Thyroid gland (tissue), 4 donors: ENCODE measurements at regions not wholly inside any gene's neighbourhood (a gene's known extent, or its start where the extent isn't known, plus 50 kb on each side); places are given as distances from the start of the nearest gene placed in this dataset.

Source experiments
- DNase-seq, 2 donors: peaks; one replicate each; pipeline ENCODE4 v3.0.0-alpha.2; 2019
- H3K27ac ChIP-seq, 3 donors: fragments of 200-600 bp; sonication (generic); 1 replicate in 2 of 3; 2 replicates in 1 of 3; pipeline ENCODE4 v1.5.1; 2016 to 2019; ENCODE audit warnings: mild to moderate bottlenecking in 1 of 3, moderate library complexity in 1 of 3
- H3K27me3 ChIP-seq: fragments of 200-600 bp; sonication (generic); one replicate; pipeline ENCODE4 v1.5.1; 2019
- H3K36me3 ChIP-seq, 2 donors: fragments of 200-600 bp; sonication (generic); one replicate each; pipeline ENCODE4 v1.5.1; 2016 to 2019
- H3K4me1 ChIP-seq, 2 donors: fragments of 200-600 bp; sonication (generic); one replicate each; pipeline ENCODE4 v1.5.1; 2017 to 2019
- H3K4me3 ChIP-seq, 3 donors: fragments of 200-600 bp; sonication (generic); replicated peaks in 1 of 3; 1 replicate in 2 of 3; 2 replicates in 1 of 3; pipeline ENCODE4 v1.5.1; 2016; ENCODE audit warnings: mild to moderate bottlenecking in 1 of 3
- H3K9me3 ChIP-seq: fragments of 200-600 bp; sonication (generic); one replicate; pipeline ENCODE4 v1.5.1; 2017
- POLR2A ChIP-seq, 2 donors: fragments of 450-650 bp; IDR thresholded peaks; one replicate each; pipeline ENCODE4 v1.6.1; 2017; ENCODE audit warnings: antibody characterized with exemption in 2 of 2, mild to moderate bottlenecking in 2 of 2, moderate library complexity in 1 of 2
- WGBS, 2 donors: methylation state at CpG; one replicate each; pipeline ENCODE4 v1.1.5; 2017; 5-methylcytosine and 5-hydroxymethylcytosine counted together
- intact Hi-C: fragments of 100-400 bp; cut with DNase I; formaldehyde crosslinking; loops from one replicate; pipeline ENCODE4 v1.15.1; 2023
- TF ChIP-seq, protein P1 (sequence below), 6 experiments: fragments of 200-600 bp in 3 of 6; fragments of 450-650 bp in 3 of 6; sonication (generic) in 3 of 6; IDR thresholded peaks; one replicate each; pipeline ENCODE4 v1.5.1; 2016 to 2019; ENCODE audit warnings: antibody characterized with exemption in 6 of 6, mild to moderate bottlenecking in 2 of 6, inconsistent platforms in 1 of 6, moderate library complexity in 1 of 6

- Histone ChIP-seq H3K27ac (no peak overlapping the region), H3K9me3 (no peaks in the 10 kb centered on the region), H3K4me1 (no peaks in the 10 kb centered on the region), H3K36me3 (no peaks in the 10 kb centered on the region), H3K4me3 (no peak overlapping the region), H3K27me3 (peaks cover 3% of the 10 kb centered on the region)
- WGBS, 2 donors = 76 to 80% methylated on average over 3 of the region's 3 CpGs
- intact Hi-C loops = no loop called here
- TF ChIP-seq, protein P1, sequence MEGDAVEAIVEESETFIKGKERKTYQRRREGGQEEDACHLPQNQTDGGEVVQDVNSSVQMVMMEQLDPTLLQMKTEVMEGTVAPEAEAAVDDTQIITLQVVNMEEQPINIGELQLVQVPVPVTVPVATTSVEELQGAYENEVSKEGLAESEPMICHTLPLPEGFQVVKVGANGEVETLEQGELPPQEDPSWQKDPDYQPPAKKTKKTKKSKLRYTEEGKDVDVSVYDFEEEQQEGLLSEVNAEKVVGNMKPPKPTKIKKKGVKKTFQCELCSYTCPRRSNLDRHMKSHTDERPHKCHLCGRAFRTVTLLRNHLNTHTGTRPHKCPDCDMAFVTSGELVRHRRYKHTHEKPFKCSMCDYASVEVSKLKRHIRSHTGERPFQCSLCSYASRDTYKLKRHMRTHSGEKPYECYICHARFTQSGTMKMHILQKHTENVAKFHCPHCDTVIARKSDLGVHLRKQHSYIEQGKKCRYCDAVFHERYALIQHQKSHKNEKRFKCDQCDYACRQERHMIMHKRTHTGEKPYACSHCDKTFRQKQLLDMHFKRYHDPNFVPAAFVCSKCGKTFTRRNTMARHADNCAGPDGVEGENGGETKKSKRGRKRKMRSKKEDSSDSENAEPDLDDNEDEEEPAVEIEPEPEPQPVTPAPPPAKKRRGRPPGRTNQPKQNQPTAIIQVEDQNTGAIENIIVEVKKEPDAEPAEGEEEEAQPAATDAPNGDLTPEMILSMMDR (IDR thresholded peaks at IDR 0.05) = no peak
- TF ChIP-seq POLR2A (IDR thresholded peaks at IDR 0.05) = no peak
- DNase-seq = no peak
Observed at GRCh38 chr2:66683064-66683463, 248.1 kb downstream of the MEIS1 start.

DNA sequence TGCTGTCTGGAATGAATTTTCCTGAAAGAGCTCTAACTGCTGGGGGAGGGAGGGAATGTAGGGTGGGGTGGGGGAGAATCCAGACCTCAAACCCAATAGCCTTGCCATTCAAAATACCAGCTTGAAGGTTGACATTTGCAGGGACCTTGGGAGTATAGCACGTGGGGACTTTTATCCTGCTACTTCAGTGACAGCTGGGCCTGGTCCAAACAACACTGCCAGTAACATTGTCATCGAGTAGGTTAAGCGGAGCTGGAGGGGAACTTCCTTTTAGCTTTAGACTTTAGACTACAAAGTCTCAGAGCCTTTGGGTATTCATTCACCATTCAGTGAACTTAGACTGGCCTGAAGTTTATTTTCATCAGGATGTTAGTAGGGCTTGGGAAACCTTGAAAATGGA lies 248.7 kb downstream of the MEIS1 start:
- DNase-seq = peak; percentile 8 to 37
- intact Hi-C loops = no loop called here
- no peak overlapping the region for H3K27ac ChIP-seq
- 25 to 28% methylated on average over 3 of the region's 3 CpGs for WGBS, 2 donors
- no peaks in the 10 kb centered on the region for H3K4me1 ChIP-seq
- no peaks in the 10 kb centered on the region for H3K36me3 ChIP-seq
- H3K4me3 ChIP-seq = no peak overlapping the region
- no peaks in the 10 kb centered on the region for H3K9me3 ChIP-seq
- peaks cover 3% of the 10 kb centered on the region for H3K27me3 ChIP-seq
- TF ChIP-seq, protein P1 (IDR thresholded peaks at IDR 0.05) = no peak
- TF ChIP-seq POLR2A (IDR thresholded peaks at IDR 0.05) = no peak

DNA sequence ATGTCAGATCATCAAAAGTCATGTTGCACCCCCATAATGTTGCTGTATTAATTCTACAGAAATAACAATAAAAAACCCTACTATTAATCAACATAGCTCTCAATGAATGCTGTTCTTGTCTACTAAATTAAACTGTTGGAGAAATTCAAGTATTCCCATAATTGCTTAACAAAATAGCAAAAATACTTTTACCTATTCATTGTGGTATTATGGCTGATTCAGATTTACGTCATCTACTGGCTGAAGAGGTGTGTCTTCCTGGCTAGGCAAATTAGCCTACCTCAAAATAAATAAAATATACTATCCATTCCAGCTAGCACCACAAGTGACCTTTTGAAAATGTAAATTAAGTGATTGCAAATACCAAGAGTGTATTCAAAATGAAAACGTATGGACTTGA lies 249.4 kb downstream of the MEIS1 start:
- TF ChIP-seq POLR2A (IDR thresholded peaks at IDR 0.05) = no peak
- TF ChIP-seq, protein P1 (IDR thresholded peaks at IDR 0.05) = no peak
- 79 to 87% methylated on average over 2 of the region's 2 CpGs for WGBS, 2 donors
- Histone ChIP-seq H3K36me3 (no peaks in the 10 kb centered on the region), H3K9me3 (no peaks in the 10 kb centered on the region), H3K4me1 (no peaks in the 10 kb centered on the region), H3K27me3 (peaks cover 3% of the 10 kb centered on the region), H3K4me3 (no peak overlapping the region), H3K27ac (no peak overlapping the region)
- no peak for DNase-seq
- intact Hi-C loops = no loop called here

- Histone ChIP-seq H3K4me3 (no peak overlapping the region), H3K9me3 (no peaks in the 10 kb centered on the region), H3K27ac (no peak overlapping the region), H3K27me3 (peaks cover 3% of the 10 kb centered on the region), H3K36me3 (no peaks in the 10 kb centered on the region), H3K4me1 (no peaks in the 10 kb centered on the region)
- WGBS, 2 donors = 78 to 82% methylated on average over 2 of the region's 2 CpGs
- DNase-seq = no peak
- intact Hi-C loops = no loop called here
- TF ChIP-seq, protein P1 (IDR thresholded peaks at IDR 0.05) = no peak
- TF ChIP-seq POLR2A (IDR thresholded peaks at IDR 0.05) = no peak
Observed at GRCh38 chr2:66686755-66687154, 251.8 kb downstream of the MEIS1 start.

DNA sequence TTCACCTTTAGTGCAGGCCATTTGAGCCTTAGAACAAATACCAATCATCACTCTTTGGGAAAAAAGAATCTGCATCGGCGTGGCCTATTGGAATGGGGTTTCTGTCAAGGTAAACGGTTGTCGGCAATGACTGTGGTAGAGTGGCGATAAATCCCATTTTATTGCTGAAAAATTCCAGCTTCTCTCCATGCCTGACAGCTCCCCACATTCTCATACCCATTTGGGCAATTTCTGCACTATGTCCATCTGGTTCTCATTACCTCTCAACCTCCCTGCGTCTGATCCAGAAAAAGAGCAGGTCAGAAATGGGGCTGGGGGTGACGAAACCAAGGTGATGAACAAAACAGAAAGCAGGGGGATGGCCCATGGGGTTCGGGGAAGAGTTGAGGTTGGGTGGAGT lies 254.0 kb downstream of the MEIS1 start:
- intact Hi-C loops = no loop called here
- peak overlapping the region in 1 of 3 donors; percentile 22 for H3K27ac ChIP-seq
- WGBS, 2 donors = 84 to 88% methylated on average over 8 of the region's 8 CpGs
- no peaks in the 10 kb centered on the region for H3K9me3 ChIP-seq
- peaks cover 3% of the 10 kb centered on the region for H3K27me3 ChIP-seq
- DNase-seq = no peak
- no peak overlapping the region for H3K4me3 ChIP-seq
- no peak for TF ChIP-seq POLR2A (IDR thresholded peaks at IDR 0.05)
- TF ChIP-seq, protein P1 (IDR thresholded peaks at IDR 0.05) = no peak
- H3K36me3 ChIP-seq = no peaks in the 10 kb centered on the region
- H3K4me1 ChIP-seq = no peaks in the 10 kb centered on the region
